H1 (cell line): ENCODE measurements at regions not wholly inside any gene's neighbourhood (a gene's known extent, or its start where the extent isn't known, plus 50 kb on each side); places are given as distances from the start of the nearest gene placed in this dataset.
A peak's percentile ranks its signal among the peaks of the same experiment; 100 is the strongest.

Experiments
- CTCF ChIA-PET: fragments of 300-600 bp; sonication (Branson Sonifier 250); formaldehyde crosslinking; loops from one replicate; lab custom pipeline; 2021; ENCODE audit not compliant: partially characterized antibody; lab: Charles Lee
- POLR2A ChIA-PET: fragments of 300-600 bp; sonication (Branson Sonifier 250); formaldehyde crosslinking; loops from one replicate; lab custom pipeline; 2021; ENCODE audit warnings: inconsistent platforms; ENCODE audit not compliant: partially characterized antibody; lab: Charles Lee
- DNase-seq, 2 experiments: peaks; one replicate each; pipeline versions ENCODE4 v3.0.0 to v3.0.0-alpha.2; 2010 to 2022; ENCODE audit warnings: low spot score in 2 of 2, low read depth in 1 of 2, mixed read lengths in 1 of 2
- FAIRE-seq: peaks from 2 replicates; lab custom pipeline; 2011; peaks lifted over from hg19 to GRCh38; lab: Jason Lieb, UNC
- H2AFZ ChIP-seq: 2 replicates; pipeline ENCODE4 v1.8.1; 2012; ENCODE audit warnings: low read length, inconsistent platforms
- H2AK5ac ChIP-seq: 2 replicates; pipeline ENCODE4 v1.6.1; 2013; ENCODE audit warnings: low read depth, low read length
- H2BK120ac ChIP-seq: replicated peaks from 2 replicates; pipeline ENCODE3; 2013; ENCODE audit warnings: low read depth, low read length, inconsistent platforms
- H2BK12ac ChIP-seq: 2 replicates; pipeline ENCODE4 v1.6.1; 2013; ENCODE audit warnings: low read depth, low read length
- H2BK15ac ChIP-seq: 2 replicates; pipeline ENCODE4 v1.6.1; 2013; ENCODE audit warnings: low read length
- H2BK20ac ChIP-seq: 2 replicates; pipeline ENCODE4 v1.6.1; 2013; ENCODE audit warnings: low read length
- H2BK5ac ChIP-seq: 2 replicates; pipeline ENCODE4 v1.6.1; 2013; ENCODE audit warnings: low read depth, low read length
- H3K14ac ChIP-seq: 2 replicates; pipeline ENCODE4 v1.6.1; 2013; ENCODE audit warnings: inconsistent platforms; ENCODE audit not compliant: insufficient read length
- H3K18ac ChIP-seq: 2 replicates; pipeline ENCODE4 v1.6.1; 2013; ENCODE audit warnings: low read length; ENCODE audit errors: extremely low read depth
- H3K23ac ChIP-seq: 2 replicates; pipeline ENCODE4 v1.6.1; 2013; ENCODE audit warnings: inconsistent platforms; ENCODE audit not compliant: insufficient read length
- H3K23me2 ChIP-seq: 2 replicates; pipeline ENCODE4 v1.6.1; 2013; ENCODE audit warnings: low read depth, low read length
- H3K27ac ChIP-seq: 2 replicates; pipeline ENCODE4 v1.6.1; 2011; ENCODE audit warnings: low read depth, low read length, inconsistent platforms
- H3K27me3 ChIP-seq, 4 experiments: replicated peaks in 1 of 4; 1 replicate in 1 of 4; 2 replicates in 3 of 4; pipeline versions ENCODE4 v1.6.1 to v1.8.1; 2011 to 2013; ENCODE audit warnings: low read length in 3 of 4, mild to moderate bottlenecking in 3 of 4, inconsistent platforms in 2 of 4, mixed read lengths in 2 of 4, moderate library complexity in 1 of 4; ENCODE audit not compliant: control insufficient read depth in 3 of 4, insufficient read depth in 3 of 4; ENCODE audit errors: extremely low read depth in 1 of 4
- H3K36me3 ChIP-seq, 4 experiments: 2 replicates each; pipeline versions ENCODE4 v1.6.1 to v1.8.1; 2011 to 2013; ENCODE audit warnings: mild to moderate bottlenecking in 4 of 4, low read length in 3 of 4, moderate library complexity in 2 of 4, control low read depth in 1 of 4, inconsistent platforms in 1 of 4; ENCODE audit not compliant: insufficient read depth in 4 of 4, control insufficient read depth in 2 of 4
- H3K4ac ChIP-seq: replicated peaks from 2 replicates; pipeline ENCODE3; 2013; ENCODE audit warnings: low read length, low read depth, mixed read lengths, inconsistent platforms; ENCODE audit not compliant: insufficient read length
- H3K4me1 ChIP-seq, 4 experiments: replicated peaks in 1 of 4; 1 replicate in 1 of 4; 2 replicates in 3 of 4; pipeline versions ENCODE4 v1.6.1 to v1.8.1; 2011 to 2013; ENCODE audit warnings: low read length in 3 of 4, inconsistent platforms in 2 of 4, mixed read lengths in 1 of 4; ENCODE audit not compliant: insufficient read depth in 4 of 4, control insufficient read depth in 3 of 4
- H3K4me2 ChIP-seq, 2 experiments: 2 replicates each; pipeline versions ENCODE4 v1.6.1 to v1.8.1; 2011 to 2013; ENCODE audit warnings: low read depth in 2 of 2, low read length in 2 of 2, control low read depth in 1 of 2, inconsistent platforms in 1 of 2, mild to moderate bottlenecking in 1 of 2; ENCODE audit not compliant: insufficient read depth in 1 of 2
- H3K4me3 ChIP-seq, 4 experiments: fragments of 200-600, 300-600 bp in 1 of 4; sonication (generic), shearing (Covaris generic), sonication (Bioruptor Twin) in 1 of 4; 2 replicates each; pipeline versions ENCODE4 v1.5.1 to v1.8.1; 2011 to 2016; ENCODE audit warnings: low read length in 4 of 4, low read depth in 3 of 4, control low read depth in 2 of 4, inconsistent platforms in 2 of 4, mild to moderate bottlenecking in 2 of 4, mixed read lengths in 1 of 4, moderate library complexity in 1 of 4; ENCODE audit not compliant: insufficient read depth in 2 of 4; ENCODE audit errors: extremely low read depth in 1 of 4
- H3K56ac ChIP-seq: replicated peaks from 2 replicates; pipeline ENCODE3; 2013; ENCODE audit warnings: low read depth, mild to moderate bottlenecking, mixed read lengths, low read length, inconsistent platforms; ENCODE audit not compliant: insufficient read length
- H3K79me1 ChIP-seq: 2 replicates; pipeline ENCODE4 v1.6.1; 2013; ENCODE audit warnings: low read depth, low read length, control low read depth
- H3K79me2 ChIP-seq, 2 experiments: 2 replicates each; pipeline versions ENCODE4 v1.6.1 to v1.8.1; 2012 to 2013; ENCODE audit warnings: low read length in 2 of 2, mild to moderate bottlenecking in 2 of 2, inconsistent platforms in 1 of 2; ENCODE audit not compliant: insufficient read depth in 2 of 2, control insufficient read depth in 1 of 2
- H3K9ac ChIP-seq, 4 experiments: replicated peaks in 1 of 4; 1 replicate in 1 of 4; 2 replicates in 3 of 4; pipeline versions ENCODE4 v1.6.1 to v1.8.1; 2011 to 2013; ENCODE audit warnings: low read depth in 3 of 4, low read length in 3 of 4, control low read depth in 2 of 4, mild to moderate bottlenecking in 2 of 4, moderate library complexity in 2 of 4, inconsistent platforms in 1 of 4; ENCODE audit errors: extremely low read depth in 1 of 4
- H3K9me3 ChIP-seq, 2 experiments: 2 replicates each; pipeline versions ENCODE4 v1.6.1 to v1.8.1; 2012 to 2013; ENCODE audit warnings: mild to moderate bottlenecking in 2 of 2, moderate library complexity in 2 of 2, control low read depth in 1 of 2, inconsistent platforms in 1 of 2, low read depth in 1 of 2, low read length in 1 of 2, mixed read lengths in 1 of 2; ENCODE audit not compliant: insufficient read depth in 2 of 2
- H4K20me1 ChIP-seq, 2 experiments: replicated peaks in 1 of 2; 2 replicates each; pipeline versions ENCODE3 to v1.8.1; 2011 to 2013; ENCODE audit warnings: inconsistent platforms in 2 of 2, low read length in 2 of 2, mild to moderate bottlenecking in 1 of 2; ENCODE audit not compliant: insufficient read depth in 2 of 2, control insufficient read depth in 1 of 2
- H4K5ac ChIP-seq: 2 replicates; pipeline ENCODE4 v1.6.1; 2013; ENCODE audit warnings: low read length, low read depth, mixed read lengths, inconsistent platforms; ENCODE audit not compliant: insufficient read length
- H4K8ac ChIP-seq: 2 replicates; pipeline ENCODE4 v1.8.0; 2013; ENCODE audit warnings: mild to moderate bottlenecking, moderate library complexity, low read length, inconsistent platforms; ENCODE audit not compliant: insufficient read depth; ENCODE audit errors: extremely low read depth
- H4K91ac ChIP-seq: replicated peaks from 2 replicates; pipeline ENCODE3; 2013; ENCODE audit warnings: low read length, mixed read lengths, inconsistent platforms; ENCODE audit not compliant: insufficient read length
- BACH1 ChIP-seq: IDR thresholded peaks from 2 replicates; pipeline ENCODE4 v1.6.1; 2012; ENCODE audit warnings: low read length, improper control_type of control experiment
- CBX5 ChIP-seq: fragments of 300-800, 300-1000 bp; sonication (generic); IDR thresholded peaks from 2 replicates; pipeline ENCODE4 v1.7.1; 2016; ENCODE audit warnings: antibody characterized with exemption, low read length, low read depth
- CHD2 ChIP-seq: IDR thresholded peaks from 2 replicates; pipeline ENCODE4 v1.6.1; 2012; ENCODE audit warnings: low read length, improper control_type of control experiment
- HDAC2 ChIP-seq, 2 experiments: fragments of 300-600 bp in 1 of 2; sonication (generic) in 1 of 2; IDR thresholded peaks; 2 replicates each; pipeline ENCODE4 v1.6.1; 2011 to 2012; ENCODE audit warnings: low read depth in 2 of 2, low read length in 2 of 2, mild to moderate bottlenecking in 2 of 2, moderate library complexity in 2 of 2, borderline replicate concordance in 1 of 2, inconsistent platforms in 1 of 2
- HDAC6 ChIP-seq: IDR thresholded peaks from one replicate; pipeline ENCODE4 v1.7.1; 2012; ENCODE audit warnings: low read depth, mild to moderate bottlenecking, inconsistent platforms, low read length, moderate library complexity
- RAD21 ChIP-seq, 2 experiments: IDR thresholded peaks in 1 of 2; conservative IDR thresholded peaks in 1 of 2; 2 replicates each; pipeline ENCODE4 v1.6.1; 2011; ENCODE audit warnings: low read depth in 2 of 2, low read length in 2 of 2, improper control_type of control experiment in 1 of 2, inconsistent platforms in 1 of 2, mild to moderate bottlenecking in 1 of 2, moderate library complexity in 1 of 2
- RBBP5 ChIP-seq: IDR thresholded peaks from 2 replicates; pipeline ENCODE4 v1.7.1; 2012; ENCODE audit warnings: low read depth, mild to moderate bottlenecking, inconsistent platforms, low read length, moderate library complexity, borderline replicate concordance
- SP4 ChIP-seq: IDR thresholded peaks from 2 replicates; pipeline ENCODE4 v1.6.1; 2012; ENCODE audit warnings: low read length, inconsistent platforms
- SRF ChIP-seq: IDR thresholded peaks from 2 replicates; pipeline ENCODE4 v1.6.1; 2011; ENCODE audit warnings: mild to moderate bottlenecking, low read depth, low read length, moderate library complexity
- USF2 ChIP-seq: IDR thresholded peaks from 2 replicates; pipeline ENCODE4 v1.6.1; 2011; ENCODE audit warnings: low read length, improper control_type of control experiment
- WGBS, 2 experiments: shearing (Covaris generic) in 1 of 2; methylation state at CpG; one replicate each; pipeline versions ENCODE4 v1.1.6 to v1.1.7; 2013 to 2015; ENCODE audit warnings: low lambda C conversion rate in 2 of 2, mixed read lengths in 2 of 2, inconsistent platforms in 1 of 2, low coverage in 1 of 2, missing lambda C conversion rate in 1 of 2; ENCODE audit not compliant: insufficient replicate concordance in 2 of 2, insufficient coverage in 1 of 2, insufficient read length in 1 of 2; ENCODE audit errors: extremely low coverage in 1 of 2, missing lambda C conversion rate in 1 of 2; 5-methylcytosine and 5-hydroxymethylcytosine counted together

- Histone ChIP-seq H2BK5ac (no peak overlapping the region), H3K4me2 (no peak overlapping the region), H4K5ac (no peak overlapping the region), H4K91ac (no peak overlapping the region), H3K4me1 (no peaks in the 10 kb centered on the region), H3K27ac (no peak overlapping the region), H3K79me1 (no peaks in the 10 kb centered on the region), H4K8ac (no peak overlapping the region), H3K9me3 (no peaks in the 10 kb centered on the region), H2AK5ac (no peak overlapping the region), H2BK15ac (no peak overlapping the region), H3K27me3 (no peaks in the 10 kb centered on the region), H3K36me3 (no peaks in the 10 kb centered on the region), H2BK12ac (no peak overlapping the region), H2AFZ (no peak overlapping the region), H4K20me1 (no peaks in the 10 kb centered on the region), H3K56ac (no peak overlapping the region), H3K9ac (no peak overlapping the region), H2BK20ac (no peak overlapping the region), H3K4ac (no peak overlapping the region), H3K23ac (no peak overlapping the region), H3K14ac (no peak overlapping the region), H2BK120ac (no peak overlapping the region), H3K79me2 (no peaks in the 10 kb centered on the region), H3K18ac (no peak overlapping the region), H3K4me3 (no peak overlapping the region), H3K23me2 (no peaks in the 10 kb centered on the region)
- ChIA-PET CTCF (interaction anchor here (0.6 to 0.7 kb wide), 6 partner anchors 47 to 1775 kb away, joined by 3 read pairs; no protein-coding TSS in a partner anchor), POLR2A (no interaction called here)
- WGBS, 2 experiments, result 89% methylated on average over 6 of the region's 6 CpGs; no CpG with 5 or more reads in 1 of the 2 experiments
- FAIRE-seq, result no peak
- no peak for DNase-seq
- TF ChIP-seq CHD2 (no peak), CBX5 (no peak), RAD21 (IDR thresholded peaks at IDR 0.05 in 1 of 2, conservative IDR thresholded peaks at IDR 0.05 in 1 of 2; ENCODE audit: low read depth in 2 of 2, low read length in 2 of 2) (peak; percentile 45 to 54), SP4 (no peak), USF2 (no peak), HDAC6 (no peak), RBBP5 (no peak), HDAC2 (IDR thresholded peaks at IDR 0.05; ENCODE audit: borderline replicate concordance in 1 of 2, low read depth in 2 of 2, low read length in 2 of 2) (no peak), SRF (no peak), BACH1 (no peak)
Observed at GRCh38 chr10:9305018-9305655, 1250.6 kb downstream of the GATA3 start.
